ENCODE measurements at regions not wholly inside any gene's neighbourhood (a gene's known extent, or its start where the extent isn't known, plus 50 kb on each side); places are given as distances from the start of the nearest gene placed in this dataset.

GRCh38 chr12:4984971-4985370, 58.7 kb upstream of the KCNA5 start:
- Histone ChIP-seq H3K27me3 (ENCODE audit: insufficient read depth, low read length) (peaks cover 78% of the 10 kb centered on the region), H3K4me3 (replicated peaks in 1 of 2; ENCODE audit: low read depth in 1 of 2, low read length in 2 of 2) (no peak overlapping the region), H4K20me1 (ENCODE audit: insufficient read depth) (no peaks in the 10 kb centered on the region), H3K4me1 (ENCODE audit: control insufficient read depth in 1 of 2, insufficient read depth in 2 of 2, low read length in 2 of 2) (no peaks in the 10 kb centered on the region), H3K9me2 (ENCODE audit: insufficient read depth) (no peaks in the 10 kb centered on the region), H3K79me2 (ENCODE audit: insufficient read depth, low read length) (no peaks in the 10 kb centered on the region), H2AFZ (ENCODE audit: low read depth, low read length, poor library complexity, severe bottlenecking) (no peak overlapping the region), H3K27ac (ENCODE audit: low read depth, low read length) (no peak overlapping the region), H3K4me2 (ENCODE audit: low read length) (no peak overlapping the region), H3K9me3 (ENCODE audit: control insufficient read depth in 1 of 2, insufficient read depth in 1 of 2, low read depth in 1 of 2, low read length in 2 of 2) (no peaks in the 10 kb centered on the region), H3K36me3 (ENCODE audit: control insufficient read depth in 1 of 2, insufficient read depth in 2 of 2, low read length in 2 of 2) (no peaks in the 10 kb centered on the region), H3K9ac (ENCODE audit: low read length) (no peak overlapping the region)
- POLR2A ChIA-PET = no interaction called here
- BruUV-seq (replicated peaks) = no TSS peak
- CTCF ChIA-PET = interaction anchor here (1.7 kb wide), 1 partner anchor 130 kb away, joined by 4 read pairs; no protein-coding TSS in a partner anchor
- no peak for ATAC-seq
- DNase-seq (ENCODE audit: low read depth, low spot score) = no peak
- intact Hi-C loops (cut with micrococcal nuclease) = no loop called here
- RAD21 ChIA-PET (ENCODE audit: low non-redundant PET in 1 of 2, low total read pairs in 2 of 2, uncharacterized antibody in 2 of 2, unreplicated experiment in 2 of 2) = no interaction called here
- TF ChIP-seq SP1 (IDR thresholded peaks at IDR 0.05; ENCODE audit: low read depth) (no peak), CEBPB (IDR thresholded peaks at IDR 0.05; ENCODE audit: low read depth) (no peak), ELF1 (IDR thresholded peaks at IDR 0.05; ENCODE audit: borderline replicate concordance, low read depth) (no peak), JUND (IDR thresholded peaks at IDR 0.05) (no peak), POLR2A (IDR thresholded peaks at IDR 0.05; ENCODE audit: borderline replicate concordance, extremely low read depth, insufficient read depth, insufficient read length) (no peak), REST (IDR thresholded peaks at IDR 0.05; ENCODE audit: low read depth) (no peak), SIN3A (IDR thresholded peaks at IDR 0.05; ENCODE audit: low read depth) (no peak), FOSL1 (IDR thresholded peaks at IDR 0.05; ENCODE audit: low read depth) (no peak)

- no peaks in the 10 kb centered on the region for H4K20me1 ChIP-seq (ENCODE audit: insufficient read depth)
- no peak for ATAC-seq
- H2AFZ ChIP-seq (ENCODE audit: low read depth, low read length, poor library complexity, severe bottlenecking) = no peak overlapping the region
- ChIA-PET POLR2A (interaction anchor here (0.8 kb wide), 1 partner anchor 9 kb away, joined by 3 read pairs; no protein-coding TSS in a partner anchor), RAD21 (ENCODE audit: low non-redundant PET in 1 of 2, low total read pairs in 2 of 2, uncharacterized antibody in 2 of 2, unreplicated experiment in 2 of 2) (interaction anchor here in 1 of 2 experiments (0.6 kb wide), 1 partner anchor 715 kb away, joined by 4 read pairs; no protein-coding TSS in a partner anchor), CTCF (interaction anchor here (1.7 kb wide), 1 partner anchor 130 kb away, joined by 4 read pairs; no protein-coding TSS in a partner anchor)
- no peaks in the 10 kb centered on the region for H3K36me3 ChIP-seq (ENCODE audit: control insufficient read depth in 1 of 2, insufficient read depth in 2 of 2, low read length in 2 of 2)
- intact Hi-C loops (cut with micrococcal nuclease) = no loop called here
- H3K27me3 ChIP-seq (ENCODE audit: insufficient read depth, low read length) = peaks cover 78% of the 10 kb centered on the region
- H3K9me3 ChIP-seq (ENCODE audit: control insufficient read depth in 1 of 2, insufficient read depth in 1 of 2, low read depth in 1 of 2, low read length in 2 of 2) = no peaks in the 10 kb centered on the region
- H3K4me2 ChIP-seq (ENCODE audit: low read length) = no peak overlapping the region
- BruUV-seq (replicated peaks) = no TSS peak
- H3K27ac ChIP-seq (ENCODE audit: low read depth, low read length) = no peak overlapping the region
- no peaks in the 10 kb centered on the region for H3K79me2 ChIP-seq (ENCODE audit: insufficient read depth, low read length)
- H3K9ac ChIP-seq (ENCODE audit: low read length) = no peak overlapping the region
- no peak overlapping the region for H3K4me3 ChIP-seq (replicated peaks in 1 of 2; ENCODE audit: low read depth in 1 of 2, low read length in 2 of 2)
- DNase-seq (ENCODE audit: low read depth, low spot score) = no peak
- no peaks in the 10 kb centered on the region for H3K4me1 ChIP-seq (ENCODE audit: control insufficient read depth in 1 of 2, insufficient read depth in 2 of 2, low read length in 2 of 2)
- TF ChIP-seq TCF7L2 (IDR thresholded peaks at IDR 0.05; ENCODE audit: borderline replicate concordance, extremely low read depth, insufficient read depth, insufficient read length) = no peak
- TF ChIP-seq JUND (IDR thresholded peaks at IDR 0.05) = no peak
- TF ChIP-seq SP1 (IDR thresholded peaks at IDR 0.05; ENCODE audit: low read depth) = no peak
- TF ChIP-seq ZFX (IDR thresholded peaks at IDR 0.05) = no peak
- TF ChIP-seq RAD21 (IDR thresholded peaks at IDR 0.05; ENCODE audit: low read depth) = no peak
- no peak for TF ChIP-seq ZNF274 (IDR thresholded peaks at IDR 0.05; ENCODE audit: low read depth, low read length)
- TF ChIP-seq EZH2 (IDR thresholded peaks at IDR 0.05) = no peak
- no peak for TF ChIP-seq POLR2AphosphoS5 (IDR thresholded peaks at IDR 0.05; ENCODE audit: low read depth, low read length)
- TF ChIP-seq YY1 (IDR thresholded peaks at IDR 0.05; ENCODE audit: extremely low read depth, insufficient replicate concordance, low read depth, low read length) = no peak
- no peaks in the 10 kb centered on the region for H3K9me2 ChIP-seq (ENCODE audit: insufficient read depth)
These were observed 57.9 kb upstream of the KCNA5 start for GRCh38 chr12:4985820-4986219.

All from HCT116 (cell line).